ENCODE measurements at regions not wholly inside any gene's neighbourhood (a gene's known extent, or its start where the extent isn't known, plus 50 kb on each side); places are given as distances from the start of the nearest gene placed in this dataset.

DNA sequence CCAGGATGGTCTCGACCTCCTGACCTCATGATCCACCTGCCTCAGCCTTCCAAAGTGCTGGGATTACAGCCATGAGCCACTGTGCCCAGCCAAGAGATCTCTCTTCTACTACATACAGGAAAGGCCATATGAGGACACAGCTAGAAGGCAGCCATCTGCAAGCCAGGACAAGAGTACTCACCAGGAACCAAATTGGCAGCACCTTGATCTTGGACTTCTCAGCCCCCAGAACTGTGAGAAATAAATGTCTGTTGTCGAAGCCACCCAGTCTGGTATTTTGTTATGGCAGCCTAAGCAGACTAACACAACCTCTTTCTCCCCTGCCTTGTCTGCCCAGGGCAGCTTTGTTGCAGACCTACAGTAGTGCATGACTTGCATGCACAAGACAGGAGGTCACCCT lies 211.3 kb upstream of the HAAO start:
- TF ChIP-seq CTCF (IDR thresholded peaks at IDR 0.05; ENCODE audit: extremely low read depth in 1 of 2, insufficient read depth in 1 of 2, low read depth in 1 of 2, low read length in 2 of 2), result no peak
- no peak for TF ChIP-seq POLR2AphosphoS5 (IDR thresholded peaks at IDR 0.05; ENCODE audit: insufficient read depth, low read depth, low read length)
- no peak for TF ChIP-seq MAX (IDR thresholded peaks at IDR 0.05; ENCODE audit: insufficient read depth, insufficient read length)
- TF ChIP-seq EZH2 (IDR thresholded peaks at IDR 0.05; ENCODE audit: borderline replicate concordance, low read depth, low read length, severe bottlenecking), result no peak
- TF ChIP-seq POLR2A (IDR thresholded peaks at IDR 0.05; ENCODE audit: low read depth, low read length), result no peak
- no peak for TF ChIP-seq FOS (IDR thresholded peaks at IDR 0.05; ENCODE audit: borderline replicate concordance, insufficient read depth, low read length)
- no peak for TF ChIP-seq MYC (IDR thresholded peaks at IDR 0.05; ENCODE audit: low read depth, low read length)
- TF ChIP-seq JUN (IDR thresholded peaks at IDR 0.05; ENCODE audit: borderline replicate concordance, insufficient read depth, insufficient read length, low read depth), result no peak
- TF ChIP-seq GATA2 (IDR thresholded peaks at IDR 0.05; ENCODE audit: insufficient read depth, insufficient read length, low read depth, low read length), result no peak

Measured in endothelial cell of umbilical vein (primary cell).